Activated effector memory CD4-positive, alpha-beta T cell treated with anti-CD3 and anti-CD28 coated beads, Interleukin-2, amount 50 U/mL, for 16 hours (primary cell): ENCODE measurements at regions not wholly inside any gene's neighbourhood (a gene's known extent, or its start where the extent isn't known, plus 50 kb on each side); places are given as distances from the start of the nearest gene placed in this dataset.
A peak's percentile ranks its signal among the peaks of the same experiment; 100 is the strongest.
"Not testable (repeated sequence)": the region's sequence is repeated elsewhere in the genome, so short reads cannot be mapped to it uniquely, and the experiment has no call there.

ENCODE experiments used
- DNase-seq: peaks from one replicate; pipeline ENCODE4 v3.0.0-alpha.2; 2020

DNA sequence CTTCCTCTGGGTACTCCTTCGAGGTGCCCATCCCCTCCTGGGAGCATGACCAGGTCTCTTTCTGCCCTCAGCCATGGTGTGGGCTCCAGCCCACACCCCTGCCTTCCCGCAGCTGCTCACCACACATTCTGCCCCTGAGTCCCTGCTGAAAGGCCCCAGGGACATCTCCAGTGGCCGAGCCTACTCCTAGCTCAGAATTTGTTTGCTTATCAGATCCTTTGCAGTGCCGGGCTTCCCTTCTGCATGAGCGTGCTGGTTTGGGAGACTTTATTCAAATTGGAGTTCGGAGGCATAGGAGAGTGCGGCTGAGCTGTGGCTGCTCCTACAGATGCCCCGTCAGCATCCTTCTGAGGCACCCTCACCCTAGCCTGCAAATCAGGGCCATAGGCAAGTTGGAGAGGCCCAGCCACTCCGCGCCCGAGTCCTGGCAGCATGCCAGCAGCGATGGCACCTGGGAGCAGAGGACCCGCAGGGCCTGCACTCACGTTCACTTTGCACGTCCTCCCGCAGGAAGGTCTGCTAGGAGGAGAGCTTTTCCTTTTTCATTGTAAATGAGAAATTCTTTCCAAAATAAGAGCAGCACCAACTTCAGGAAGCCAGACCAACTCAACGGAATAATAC lies 327.3 kb downstream of the QKI start:
- DNase-seq: no peak

- no peak for DNase-seq
Observed at GRCh38 chr6:163741342-163741741, 326.8 kb downstream of the QKI start.

DNA sequence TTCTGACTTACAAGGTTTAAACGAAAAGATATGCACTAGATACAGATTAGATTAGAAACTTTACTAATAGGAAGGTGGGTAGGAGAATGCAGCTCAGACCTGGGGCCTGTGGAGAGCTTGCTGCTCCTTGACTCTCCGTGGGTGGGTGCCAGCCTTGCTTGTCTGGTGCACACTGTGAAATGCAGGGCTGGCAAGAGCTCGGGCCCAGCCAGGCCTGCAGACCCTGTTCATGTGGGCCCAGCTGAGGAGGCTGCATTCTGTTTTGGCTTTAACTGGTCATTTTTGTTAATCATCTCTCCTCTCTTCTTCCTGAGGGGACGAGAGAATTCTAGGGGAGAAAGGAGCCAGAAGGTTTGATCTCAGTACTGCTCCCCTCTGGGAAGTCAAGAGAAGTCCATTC lies 325.4 kb downstream of the QKI start:
- DNase-seq: no peak

DNA sequence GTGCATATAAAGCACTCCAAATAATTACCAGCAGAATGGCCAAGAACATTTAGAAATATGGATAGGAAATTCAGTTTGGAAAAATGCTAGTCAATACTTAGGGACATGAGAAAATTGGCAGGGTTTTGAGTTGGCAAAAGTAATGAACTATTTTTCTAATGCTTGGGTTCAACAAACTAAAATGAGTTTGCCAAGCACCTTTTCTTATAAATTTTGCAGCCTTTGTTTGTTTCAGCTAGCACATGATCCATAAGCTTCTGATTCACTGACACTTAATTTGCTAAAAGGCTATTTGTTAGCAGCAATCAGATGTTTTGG lies 324.8 kb downstream of the QKI start:
- DNase-seq: no peak

GRCh38 chr6:163738725-163739407 lies 324.3 kb downstream of the QKI start:
- DNase-seq: no peak

GRCh38 chr6:163738304-163738703 lies 323.8 kb downstream of the QKI start:
- no peak for DNase-seq

- DNase-seq: no peak
Observed at GRCh38 chr6:163735076-163735475, 320.6 kb downstream of the QKI start.

GRCh38 chr6:163733061-163733460 lies 318.5 kb downstream of the QKI start:
- no peak for DNase-seq

GRCh38 chr6:163732479-163732878 lies 318.0 kb downstream of the QKI start:
- no peak for DNase-seq

DNA sequence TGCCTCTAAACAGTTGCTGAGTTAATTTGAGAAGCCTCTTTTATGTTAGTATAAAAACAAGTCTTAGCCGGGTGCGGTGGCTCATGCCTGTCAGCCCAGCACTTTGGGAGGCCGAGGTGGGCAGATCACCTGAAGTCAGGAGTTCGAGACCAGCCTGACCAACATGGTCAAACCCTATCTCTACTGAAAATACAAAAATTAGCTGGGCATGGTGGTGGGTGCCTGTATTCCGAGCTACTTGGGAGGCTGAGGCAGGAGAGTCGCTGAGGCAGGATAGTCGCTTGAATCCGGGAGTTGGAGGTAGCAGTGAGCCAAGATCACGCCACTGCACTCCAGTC lies 317.5 kb downstream of the QKI start:
- DNase-seq: not testable (repeated sequence)

DNA sequence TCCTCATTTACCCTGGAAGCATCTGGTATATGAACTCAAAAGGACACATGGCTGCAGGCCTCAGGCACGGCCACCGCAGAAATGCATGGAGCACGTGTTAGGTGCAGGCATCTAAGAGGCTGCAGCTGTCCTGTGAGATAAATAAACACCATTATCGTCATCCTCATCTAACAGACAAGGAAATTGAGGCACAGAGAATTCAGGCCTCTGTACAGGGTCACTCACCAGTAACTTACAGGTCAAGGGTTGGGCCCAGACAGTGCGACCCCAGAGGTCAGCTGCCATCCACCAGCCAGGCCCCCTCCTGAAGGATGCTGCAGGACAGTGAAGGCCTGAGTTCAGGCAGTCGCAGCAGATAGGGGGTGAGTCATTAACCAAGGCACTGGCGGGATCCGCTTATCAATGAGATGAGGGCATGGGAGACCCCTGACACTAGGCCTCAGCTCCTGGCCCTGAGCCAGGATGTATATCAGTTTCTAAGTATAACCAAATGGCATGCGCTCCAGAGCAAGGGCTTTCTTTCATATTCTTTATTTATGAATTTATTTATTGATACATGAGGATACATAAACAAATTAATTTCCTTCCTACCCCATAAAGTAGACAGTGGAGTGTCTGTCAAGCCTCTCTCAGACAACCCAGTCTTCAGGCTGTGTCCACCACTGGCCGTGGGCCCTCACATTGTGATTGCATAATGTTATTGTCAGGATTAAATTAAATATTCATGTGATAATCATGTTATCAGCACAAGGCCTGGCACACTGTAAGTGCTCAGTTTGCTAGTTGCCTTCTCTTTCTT lies 316.9 kb downstream of the QKI start:
- peak; percentile 55 for DNase-seq

DNA sequence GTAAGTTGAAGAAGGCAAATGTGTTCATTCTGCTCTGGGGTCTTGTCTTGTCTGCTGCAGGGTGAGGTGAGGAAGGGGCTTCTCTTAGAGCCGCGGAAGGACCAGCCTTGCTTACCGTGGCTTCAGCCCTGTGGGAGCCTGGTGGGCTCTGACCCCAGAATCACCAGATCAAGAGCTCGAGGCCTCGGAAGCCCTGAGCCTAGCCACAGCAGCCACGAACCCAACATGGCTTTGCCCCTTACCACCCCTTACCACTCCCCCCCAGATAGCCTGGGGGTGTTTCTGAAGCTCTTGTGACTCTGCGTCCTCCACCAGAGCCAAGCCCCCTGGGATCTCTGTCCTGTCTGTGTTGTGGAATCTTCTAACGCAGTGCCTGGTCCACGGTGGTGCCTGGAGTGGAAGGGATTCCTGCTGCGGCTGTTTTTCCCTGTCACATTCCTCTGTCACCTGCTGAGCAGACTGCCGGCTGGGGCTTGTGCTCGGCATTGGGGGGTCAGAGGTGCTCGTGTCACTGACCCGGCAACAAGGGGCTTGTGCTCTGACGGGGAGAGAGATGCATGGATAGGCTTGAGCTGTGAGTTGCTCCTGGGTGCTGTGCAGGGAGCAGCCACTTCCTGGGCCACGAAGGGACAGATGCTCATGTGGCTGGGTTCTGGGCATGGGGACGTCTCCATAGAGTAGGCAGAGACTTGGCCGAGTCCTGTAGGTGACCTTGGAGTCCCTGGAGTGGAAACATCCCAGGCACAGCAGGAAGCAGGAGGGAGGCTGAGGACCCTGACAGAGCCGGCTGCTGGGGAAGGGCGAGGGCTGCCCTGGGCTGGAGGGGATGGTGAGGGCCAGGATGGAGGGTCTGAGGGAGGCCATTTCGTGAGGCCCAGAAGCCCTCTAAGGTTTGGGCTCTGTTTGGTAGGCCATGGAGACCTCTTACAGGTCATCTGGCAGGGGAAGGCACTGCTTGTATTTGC lies 316.0 kb downstream of the QKI start:
- DNase-seq: peak; percentile 53

DNA sequence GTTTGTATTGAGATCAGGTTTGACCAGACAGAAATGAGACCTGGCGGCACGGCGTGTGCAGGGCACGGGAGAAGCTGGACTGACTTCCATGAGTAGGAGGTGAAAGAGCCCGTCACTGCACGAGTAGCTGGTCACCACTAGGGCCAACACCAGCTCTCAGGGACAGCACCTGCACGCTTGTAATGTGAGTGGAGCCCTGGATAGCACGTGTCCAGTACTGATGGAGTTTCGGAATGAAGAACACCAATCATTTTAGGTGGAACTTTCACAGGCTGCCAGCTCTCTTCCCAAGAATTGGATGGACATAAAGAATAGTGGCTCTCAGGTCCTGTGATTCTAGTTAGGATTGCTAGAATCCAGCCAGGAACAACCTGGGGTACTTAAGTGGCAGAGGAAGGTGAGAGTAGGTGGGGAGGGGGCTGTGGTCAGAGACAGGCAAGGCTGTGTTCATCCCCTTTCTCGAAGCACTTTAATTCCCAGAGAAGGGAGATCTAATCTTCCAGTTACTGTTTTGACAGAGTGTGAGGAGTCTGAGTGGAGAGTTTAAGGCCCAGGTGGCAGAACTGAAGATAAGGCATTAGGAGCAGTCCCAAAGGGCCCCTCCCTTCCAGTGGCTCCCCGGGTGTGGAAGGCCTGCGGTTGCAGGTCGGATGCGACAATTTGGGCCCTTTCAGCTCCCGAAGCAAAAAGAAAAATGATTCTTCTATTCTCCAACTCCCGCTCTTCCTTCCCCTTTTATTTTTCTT lies 314.8 kb downstream of the QKI start:
- DNase-seq: peak; percentile 9

GRCh38 chr6:163728442-163729126 lies 314.1 kb downstream of the QKI start:
- peak; percentile 19 for DNase-seq

DNA sequence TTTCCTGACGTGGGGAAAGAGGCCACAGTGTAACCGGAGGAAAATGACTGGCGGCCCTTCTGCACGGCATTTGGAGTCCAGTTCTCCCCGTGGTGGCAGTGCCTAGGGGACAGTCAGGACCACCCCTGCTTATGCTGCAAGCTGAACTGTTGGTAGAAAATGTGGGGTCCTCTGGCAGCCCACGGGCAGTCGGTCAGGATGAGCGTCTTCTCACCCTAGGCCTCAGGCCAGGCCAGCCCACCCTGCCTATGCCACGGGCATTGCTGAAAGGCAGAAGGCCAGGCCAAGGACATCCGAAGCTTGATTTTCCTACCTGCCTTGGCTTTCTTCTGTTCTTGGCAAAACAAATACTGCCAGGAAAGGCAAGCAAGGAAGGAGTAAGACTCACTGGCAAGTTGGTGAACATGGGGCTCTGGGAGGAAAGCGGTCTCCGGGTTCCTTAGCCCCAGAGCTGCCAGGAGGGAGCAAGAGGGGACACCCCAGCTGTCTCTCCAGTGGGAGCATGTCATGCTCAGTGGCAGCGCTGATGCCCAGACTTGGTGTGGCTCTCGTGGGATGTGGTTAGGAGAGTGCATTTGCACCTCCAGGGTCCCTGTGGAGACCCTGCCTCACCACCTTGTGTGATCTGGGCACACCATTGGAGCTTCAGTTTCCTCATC lies 311.6 kb downstream of the QKI start:
- no peak for DNase-seq

DNA sequence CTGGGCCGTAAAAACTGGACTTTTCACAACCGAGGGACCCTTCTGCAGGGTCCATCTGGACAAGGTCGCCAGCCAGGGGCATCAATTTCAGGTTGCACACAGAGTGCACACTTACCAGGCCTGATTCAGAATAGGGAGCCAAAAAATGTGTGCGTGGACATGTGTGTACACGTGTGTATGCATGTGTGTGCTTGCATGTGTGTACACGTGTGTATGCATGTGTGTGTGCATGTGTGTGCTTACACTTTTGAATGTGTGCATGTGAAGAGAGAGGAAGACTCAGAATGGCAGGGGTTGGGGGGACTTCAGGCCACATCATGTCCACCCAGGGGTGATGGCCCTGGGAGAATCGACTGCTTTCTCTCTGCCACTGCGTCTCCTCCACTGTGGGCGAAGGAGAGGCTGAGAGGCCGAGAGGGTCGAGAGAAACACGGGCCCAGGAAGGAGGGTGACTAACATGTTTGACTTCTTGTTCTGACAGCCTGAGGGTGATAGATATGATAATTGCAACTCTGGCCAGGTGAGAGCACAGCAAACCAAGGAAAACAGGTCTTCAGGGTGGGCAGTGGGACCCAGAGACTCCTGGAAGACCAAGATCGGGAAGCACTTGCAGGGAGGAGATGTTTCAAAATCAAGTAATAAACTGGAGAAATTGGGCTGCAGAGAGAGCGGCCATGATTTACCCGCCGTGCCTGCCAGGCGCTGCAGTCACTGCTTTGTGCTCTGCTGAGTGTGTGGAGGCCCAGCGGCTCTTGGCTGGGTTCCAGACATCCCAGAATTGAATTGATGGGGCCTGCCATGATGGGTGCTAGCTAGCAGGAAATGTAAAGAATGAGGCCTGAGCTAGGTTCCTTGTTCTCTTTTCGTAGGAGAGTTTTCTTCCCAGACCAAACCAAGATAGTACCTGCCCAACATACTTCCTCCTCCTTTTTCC lies 310.8 kb downstream of the QKI start:
- no peak for DNase-seq

- DNase-seq: no peak
Observed at GRCh38 chr6:163724196-163724595, 309.7 kb downstream of the QKI start.

- DNase-seq: no peak
Observed at GRCh38 chr6:163723759-163724158, 309.2 kb downstream of the QKI start.

DNA sequence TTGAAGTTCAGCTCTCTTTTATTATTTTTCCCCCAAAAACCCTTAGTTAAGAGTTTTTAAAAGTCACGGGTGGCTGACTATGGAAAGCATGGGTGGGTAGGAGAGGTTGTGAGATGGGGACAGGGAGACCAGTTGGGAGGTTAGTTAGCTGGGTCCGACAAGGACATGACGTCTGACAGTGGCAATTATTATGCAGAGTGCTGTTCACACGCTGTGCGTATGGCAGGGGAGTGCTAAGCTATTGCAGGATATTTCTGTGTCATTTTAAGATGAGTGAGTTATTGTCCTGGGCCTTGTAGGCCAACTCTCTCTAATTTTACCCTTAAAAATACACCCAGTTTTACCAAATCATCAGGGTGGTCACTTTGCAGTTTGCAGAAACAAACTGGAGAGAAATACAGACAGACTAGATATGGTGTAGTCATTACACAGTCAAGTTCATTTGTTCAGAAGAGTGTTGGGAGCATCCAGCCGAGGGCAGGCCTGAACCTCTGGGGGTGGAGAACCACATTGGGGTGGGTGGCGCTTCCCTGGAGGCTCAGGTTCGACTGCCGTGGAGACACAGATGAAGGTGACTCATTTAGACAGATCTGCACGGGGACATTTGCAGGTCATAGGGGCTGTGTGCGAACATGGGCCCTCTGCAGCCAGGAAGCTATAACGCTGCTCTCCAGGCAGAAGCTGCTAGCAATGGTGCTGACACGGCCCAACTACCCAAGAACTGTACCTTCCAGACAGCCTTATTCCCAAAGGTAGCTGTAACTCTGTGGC lies 307.6 kb downstream of the QKI start:
- DNase-seq: no peak
